Activated CD4-positive, CD25-positive, alpha-beta regulatory T cell (primary cell): ENCODE measurements at regions not wholly inside any gene's neighbourhood (a gene's known extent, or its start where the extent isn't known, plus 50 kb on each side); places are given as distances from the start of the nearest gene placed in this dataset.
"Not testable (repeated sequence)": the region's sequence is repeated elsewhere in the genome, so short reads cannot be mapped to it uniquely, and the experiment has no call there.

Experiments used
- DNase-seq, 4 experiments: peaks; one replicate each; lab custom pipeline; 2025; lab: John Stamatoyannopoulos, UW

- no peak for DNase-seq
Observed at GRCh38 chr13:91219201-91219600, 128.3 kb upstream of the MIR17HG start.

GRCh38 chr13:91220872-91221271 is 126.6 kb upstream of the MIR17HG start:
- no peak for DNase-seq

- no peak for DNase-seq
Observed at GRCh38 chr13:91228108-91228507, 119.4 kb upstream of the MIR17HG start.

GRCh38 chr13:91228940-91229339 is 118.5 kb upstream of the MIR17HG start:
- no peak for DNase-seq

GRCh38 chr13:91232716-91233115 is 114.8 kb upstream of the MIR17HG start:
- DNase-seq: no peak

- no peak for DNase-seq
Observed at GRCh38 chr13:91233291-91233690, 114.2 kb upstream of the MIR17HG start.

GRCh38 chr13:91236182-91236581 is 111.3 kb upstream of the MIR17HG start:
- no peak for DNase-seq

- no peak for DNase-seq
Observed at GRCh38 chr13:91236921-91237320, 110.6 kb upstream of the MIR17HG start.

GRCh38 chr13:91238036-91238435 is 109.5 kb upstream of the MIR17HG start:
- no peak for DNase-seq

- no peak for DNase-seq
Observed at GRCh38 chr13:91240341-91240740, 107.1 kb upstream of the MIR17HG start.

GRCh38 chr13:91241221-91241933 is 106.1 kb upstream of the MIR17HG start:
- no peak for DNase-seq

GRCh38 chr13:91242652-91243051 is 104.8 kb upstream of the MIR17HG start:
- no peak for DNase-seq

- DNase-seq: no peak
Observed at GRCh38 chr13:91245288-91245687, 102.2 kb upstream of the MIR17HG start.

- DNase-seq: no peak
Observed at GRCh38 chr13:91247768-91248167, 99.7 kb upstream of the MIR17HG start.

GRCh38 chr13:91248249-91248648 is 99.2 kb upstream of the MIR17HG start:
- DNase-seq: no peak

- no peak for DNase-seq
Observed at GRCh38 chr13:91249370-91249769, 98.1 kb upstream of the MIR17HG start.

GRCh38 chr13:91249861-91250260 is 97.6 kb upstream of the MIR17HG start:
- no peak for DNase-seq

GRCh38 chr13:91251573-91251972 is 95.9 kb upstream of the MIR17HG start:
- not testable (repeated sequence) for DNase-seq

- DNase-seq: no peak
Observed at GRCh38 chr13:91264484-91264883, 83.0 kb upstream of the MIR17HG start.

- no peak for DNase-seq
Observed at GRCh38 chr13:91269237-91269636, 78.2 kb upstream of the MIR17HG start.

GRCh38 chr13:91270031-91270430 is 77.5 kb upstream of the MIR17HG start:
- no peak for DNase-seq

- no peak for DNase-seq
Observed at GRCh38 chr13:91272235-91272777, 75.2 kb upstream of the MIR17HG start.

- DNase-seq: no peak
Observed at GRCh38 chr13:91273675-91274074, 73.8 kb upstream of the MIR17HG start.
